HG02840 (cell line): ENCODE measurements at regions not wholly inside any gene's neighbourhood (a gene's known extent, or its start where the extent isn't known, plus 50 kb on each side); places are given as distances from the start of the nearest gene placed in this dataset.
A peak's percentile ranks its signal among the peaks of the same experiment; 100 is the strongest.
"Not testable (repeated sequence)": the region's sequence is repeated elsewhere in the genome, so short reads cannot be mapped to it uniquely, and the experiment has no call there.

Experiments
- ATAC-seq: cut with Tn5 transposase; IDR thresholded peaks from one replicate; pipeline ENCODE4 v1.9.1; 2021; ENCODE audit warnings: mild to moderate bottlenecking, moderate library complexity, moderate number of reproducible peaks; ENCODE audit not compliant: unreplicated experiment, low FRiP score

- no peak for ATAC-seq
Measured at GRCh38 chr12:70008944-70009343, 183.9 kb downstream of the MYRFL start.

DNA sequence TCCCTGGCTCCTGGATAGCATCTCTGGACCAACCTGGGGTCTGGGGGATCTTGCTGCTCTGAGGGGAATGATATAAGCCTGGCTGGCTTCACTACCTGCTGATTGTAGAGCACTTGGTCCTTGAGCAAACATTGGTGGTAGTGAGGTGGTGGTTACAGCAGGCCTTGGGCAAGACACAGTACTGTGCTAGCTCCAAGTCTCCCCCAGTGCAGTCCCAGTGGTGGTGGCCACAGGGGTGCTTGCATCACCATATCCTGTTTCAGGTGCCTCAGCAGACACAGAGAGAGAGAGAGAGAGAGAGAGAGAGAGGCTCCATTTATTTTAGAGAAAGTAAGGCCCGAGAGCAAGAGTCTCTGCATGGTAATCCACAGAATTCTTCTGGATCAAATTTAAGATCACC lies 186.3 kb downstream of the MYRFL start:
- no peak for ATAC-seq

- ATAC-seq, result not testable (repeated sequence)
Measured at GRCh38 chr12:70013016-70013415, 188.0 kb downstream of the MYRFL start.

GRCh38 chr12:70028515-70028914 lies 203.5 kb downstream of the MYRFL start:
- no peak for ATAC-seq

- ATAC-seq, result no peak
Measured at GRCh38 chr12:70028918-70029317, 203.9 kb downstream of the MYRFL start.

DNA sequence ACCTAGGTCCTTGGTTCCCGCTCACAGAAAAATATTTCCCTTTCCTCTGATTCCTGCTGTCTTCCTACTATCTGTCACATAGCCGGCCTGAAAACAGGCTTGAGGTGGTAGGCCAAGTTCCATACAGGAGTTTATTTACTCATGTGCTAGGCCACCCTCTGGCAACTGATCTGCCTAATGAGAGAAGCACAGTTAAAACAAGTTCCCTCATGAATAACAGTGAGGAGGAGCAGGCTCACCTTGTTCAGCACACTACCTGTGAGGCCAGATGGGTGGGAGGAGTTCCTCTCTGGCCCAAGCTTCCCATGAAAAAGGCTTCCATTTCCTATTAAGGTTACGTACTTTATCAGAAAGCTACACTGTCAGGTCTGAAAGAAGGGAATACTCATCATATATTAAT lies 206.0 kb downstream of the MYRFL start:
- ATAC-seq, result no peak

DNA sequence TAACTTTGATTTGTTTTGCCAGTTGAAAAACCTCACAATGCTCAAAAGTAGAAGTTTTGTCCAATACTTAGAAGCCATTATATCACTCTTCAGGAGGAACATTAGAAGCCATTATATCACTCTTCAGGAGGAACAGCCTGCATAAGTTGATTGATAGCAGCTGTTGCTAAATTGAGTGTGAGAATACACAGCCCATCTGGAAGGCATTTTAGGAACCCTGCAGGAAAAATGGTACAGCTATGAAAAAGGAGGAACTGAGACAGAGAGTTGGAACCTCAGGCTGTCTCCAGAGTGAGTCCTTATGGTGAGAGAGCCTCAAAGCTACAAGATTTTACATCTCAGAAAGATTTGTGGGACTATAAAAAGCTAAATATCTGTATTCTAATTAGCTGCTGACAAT lies 207.0 kb downstream of the MYRFL start:
- ATAC-seq, result no peak

DNA sequence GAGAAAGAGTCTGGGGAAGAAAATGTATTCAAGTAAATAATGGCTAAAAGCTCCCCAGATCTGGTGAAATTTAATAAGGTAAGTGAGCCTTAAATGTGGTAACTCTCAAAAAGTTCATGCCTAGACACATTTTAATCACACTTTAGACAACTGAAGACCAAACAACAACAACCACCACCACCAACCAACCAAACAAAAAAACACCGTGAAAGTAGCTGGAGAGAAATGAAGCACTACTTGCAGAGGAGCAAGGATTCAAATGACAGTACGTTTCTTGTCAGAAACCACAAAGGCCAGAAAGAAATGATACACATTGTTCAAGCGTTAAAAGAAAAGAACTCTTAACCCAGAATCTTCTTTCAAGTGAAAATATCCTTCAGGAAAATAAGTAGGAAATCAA lies 208.3 kb downstream of the MYRFL start:
- ATAC-seq, result no peak

DNA sequence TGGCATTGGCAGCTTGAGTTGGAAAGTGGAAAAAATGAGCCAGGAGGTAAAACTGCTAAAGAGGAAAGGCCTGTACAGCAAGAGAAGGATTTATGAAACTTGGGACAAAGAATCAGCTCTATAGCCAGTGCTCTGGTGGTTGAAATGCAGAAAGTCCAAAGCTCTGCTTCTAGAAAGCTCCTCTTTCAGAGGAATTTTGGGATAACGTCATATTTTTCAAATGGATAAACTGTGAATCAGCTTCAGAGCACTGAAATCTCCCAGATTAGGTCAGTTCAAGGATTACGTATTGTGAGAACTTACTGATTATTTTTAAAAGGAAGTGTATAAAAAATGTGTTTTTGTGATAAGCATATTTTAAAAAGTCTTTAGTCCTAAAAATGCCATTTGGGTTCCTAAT lies 203.1 kb upstream of the CNOT2 start:
- ATAC-seq, result no peak

- ATAC-seq, result no peak
Measured at GRCh38 chr12:70042675-70043074, 200.6 kb upstream of the CNOT2 start.

GRCh38 chr12:70043490-70044138 lies 199.6 kb upstream of the CNOT2 start:
- no peak for ATAC-seq

DNA sequence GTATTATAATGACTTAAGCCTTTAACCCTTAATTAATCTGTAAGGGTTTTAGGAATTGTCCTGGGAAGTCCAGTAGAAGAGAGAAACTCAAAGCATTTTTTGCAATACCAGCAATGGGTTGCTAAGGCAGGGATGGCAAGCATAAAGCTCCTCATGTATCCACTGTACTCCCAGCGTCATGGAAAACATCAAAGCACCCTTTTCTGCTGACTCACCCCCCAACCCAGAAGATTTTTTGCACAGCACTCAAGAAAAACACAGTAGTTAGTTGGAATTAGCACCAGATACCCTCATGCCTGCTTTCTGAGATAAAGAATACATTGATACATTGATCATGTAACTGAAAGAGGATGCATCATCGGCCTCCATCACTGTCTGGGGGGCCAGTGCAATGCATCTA lies 199.1 kb upstream of the CNOT2 start:
- no peak for ATAC-seq

GRCh38 chr12:70045036-70045435 lies 198.2 kb upstream of the CNOT2 start:
- ATAC-seq, result no peak

DNA sequence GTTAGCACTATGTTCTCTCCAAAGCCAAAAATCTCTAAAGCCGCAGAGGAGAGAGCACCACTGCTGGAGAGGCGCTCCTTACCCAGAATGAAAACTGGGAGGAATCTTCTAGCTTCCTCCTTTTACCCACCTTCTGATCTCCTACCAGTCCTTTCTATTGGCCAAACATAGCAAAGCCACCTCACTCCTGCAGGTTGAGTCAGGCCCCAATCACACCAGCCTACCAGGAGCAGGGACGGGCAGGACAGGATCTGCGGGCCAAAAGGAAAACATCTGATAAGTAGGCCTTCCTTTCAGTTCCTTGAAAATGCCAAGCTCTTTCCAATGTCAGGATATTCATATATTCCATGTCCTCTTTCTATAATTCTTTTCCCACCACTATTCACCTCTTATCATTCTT lies 197.7 kb upstream of the CNOT2 start:
- no peak for ATAC-seq

GRCh38 chr12:70048521-70049250 lies 194.5 kb upstream of the CNOT2 start:
- no peak for ATAC-seq

GRCh38 chr12:70049596-70050360 lies 193.5 kb upstream of the CNOT2 start:
- ATAC-seq, result peak; percentile 70

DNA sequence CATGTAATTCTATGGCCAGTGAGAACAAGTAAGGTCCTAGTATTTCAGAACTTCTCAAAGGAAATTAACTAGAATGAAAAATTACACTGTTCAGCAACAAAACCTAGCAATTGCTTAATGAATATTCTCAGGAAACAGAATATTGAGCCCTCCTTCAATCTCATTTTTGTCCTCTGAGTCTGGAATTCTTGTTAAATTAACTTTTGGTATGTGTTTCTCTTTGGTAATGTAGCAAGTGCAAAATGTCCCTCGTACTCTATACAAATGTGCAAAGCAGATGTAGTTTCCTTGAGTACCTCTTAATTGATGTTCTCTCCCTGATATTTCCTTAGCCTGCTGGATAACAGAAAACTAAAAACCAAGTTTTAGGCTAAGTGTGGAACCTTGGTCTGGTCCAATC lies 190.8 kb upstream of the CNOT2 start:
- ATAC-seq, result no peak

- ATAC-seq, result no peak
Measured at GRCh38 chr12:70052931-70053497, 190.2 kb upstream of the CNOT2 start.

DNA sequence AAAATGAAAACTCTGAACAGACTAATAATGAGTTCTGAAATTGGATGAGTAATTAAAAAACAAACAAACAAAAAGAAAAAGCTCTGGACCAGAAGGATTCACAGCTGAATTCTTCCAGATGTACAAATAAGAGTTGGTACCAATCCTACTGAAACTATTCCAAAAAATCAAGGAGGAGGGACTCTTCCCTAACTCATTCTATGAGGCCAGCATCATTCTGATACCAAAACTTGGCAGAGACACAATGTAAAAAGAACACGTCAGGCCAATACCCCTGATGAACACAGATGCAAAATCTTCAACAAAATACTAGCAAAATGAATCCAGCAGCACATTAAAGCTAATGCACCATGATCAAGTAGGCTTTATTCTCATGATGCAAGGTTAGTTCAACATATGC lies 183.9 kb upstream of the CNOT2 start:
- ATAC-seq, result no peak

DNA sequence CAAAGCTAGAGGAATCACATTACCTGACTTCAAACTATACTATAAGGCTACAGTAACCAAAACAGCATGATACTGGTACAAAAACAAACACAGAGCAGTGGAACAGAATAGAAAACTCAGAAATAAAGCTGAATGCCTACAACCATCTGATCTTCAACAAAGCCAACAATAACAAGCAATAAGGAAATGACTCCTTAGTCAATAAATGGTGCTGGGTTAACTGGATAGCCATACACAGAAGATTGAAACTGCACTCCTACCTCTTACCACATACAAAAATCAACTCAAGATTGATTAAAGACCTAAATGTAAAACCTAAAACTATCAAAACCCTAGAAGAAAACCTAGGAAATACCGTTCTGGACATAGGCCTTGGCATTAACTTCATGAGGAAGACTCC lies 182.6 kb upstream of the CNOT2 start:
- no peak for ATAC-seq

- no peak for ATAC-seq
Measured at GRCh38 chr12:70068743-70069142, 174.5 kb upstream of the CNOT2 start.
